ENCODE measurements at regions not wholly inside any gene's neighbourhood (a gene's known extent, or its start where the extent isn't known, plus 50 kb on each side); places are given as distances from the start of the nearest gene placed in this dataset.

- no peaks in the 10 kb centered on the region for H3K36me3 ChIP-seq (ENCODE audit: control insufficient read depth in 4 of 4, insufficient read depth in 3 of 4, low read depth in 1 of 4, low read length in 3 of 4)
- no peak overlapping the region for H3K27ac ChIP-seq (ENCODE audit: low read depth in 1 of 2, low read length in 2 of 2)
- H3K9me3 ChIP-seq (ENCODE audit: control insufficient read depth in 4 of 4, low read length in 3 of 4): no peaks in the 10 kb centered on the region
- H3K4me3 ChIP-seq (ENCODE audit: low read depth in 1 of 3, low read length in 3 of 3): no peak overlapping the region
- TF ChIP-seq HNF4A (conservative IDR thresholded peaks at IDR 0.05): no peak
- no peak for TF ChIP-seq NR2F2 (IDR thresholded peaks at IDR 0.05)
- TF ChIP-seq FOXA2 (IDR thresholded peaks at IDR 0.05): no peak
- TF ChIP-seq CTCF (IDR thresholded peaks at IDR 0.05; ENCODE audit: low read depth, low read length, missing input control): no peak
- TF ChIP-seq MAX (IDR thresholded peaks at IDR 0.05): no peak
- TF ChIP-seq SP1 (IDR thresholded peaks at IDR 0.05): no peak
- TF ChIP-seq EGR1 (IDR thresholded peaks at IDR 0.05; ENCODE audit: low read depth in 2 of 2): no peak
- no peak for TF ChIP-seq REST (IDR thresholded peaks at IDR 0.05)
- TF ChIP-seq ATF3 (IDR thresholded peaks at IDR 0.05): no peak
- no peak for TF ChIP-seq YY1 (IDR thresholded peaks at IDR 0.05)
- TF ChIP-seq HNF4G (IDR thresholded peaks at IDR 0.05): no peak
- no peak for TF ChIP-seq ZBTB33 (IDR thresholded peaks at IDR 0.05)
- no peak for TF ChIP-seq RAD21 (IDR thresholded peaks at IDR 0.05)
- WGBS: 46% methylated on average over 3 of the region's 3 CpGs
- no peaks in the 10 kb centered on the region for H3K27me3 ChIP-seq (ENCODE audit: control insufficient read depth in 4 of 4, insufficient read depth in 4 of 4, low read length in 3 of 4)
- peaks cover 4 to 26% (median 13%) of the 10 kb centered on the region in 4 donors for H3K4me1 ChIP-seq (ENCODE audit: control insufficient read depth in 4 of 4, insufficient read depth in 4 of 4, low read length in 3 of 4)
- no peak overlapping the region for H3K9ac ChIP-seq (ENCODE audit: low read depth in 1 of 2, low read length in 2 of 2)
- no peak for DNase-seq (ENCODE audit: low spot score)
Observed at GRCh38 chr4:130044788-130045531, 949.0 kb downstream of the C4orf33 start.

- Histone ChIP-seq H3K36me3 (ENCODE audit: control insufficient read depth in 4 of 4, insufficient read depth in 3 of 4, low read depth in 1 of 4, low read length in 3 of 4) (no peaks in the 10 kb centered on the region), H3K9me3 (ENCODE audit: control insufficient read depth in 4 of 4, low read length in 3 of 4) (no peaks in the 10 kb centered on the region), H3K27ac (ENCODE audit: low read depth in 1 of 2, low read length in 2 of 2) (no peak overlapping the region), H3K9ac (ENCODE audit: low read depth in 1 of 2, low read length in 2 of 2) (no peak overlapping the region), H3K4me3 (ENCODE audit: low read depth in 1 of 3, low read length in 3 of 3) (no peak overlapping the region), H3K27me3 (ENCODE audit: control insufficient read depth in 4 of 4, insufficient read depth in 4 of 4, low read length in 3 of 4) (no peaks in the 10 kb centered on the region), H3K4me1 (ENCODE audit: control insufficient read depth in 4 of 4, insufficient read depth in 4 of 4, low read length in 3 of 4) (peaks cover 0 to 4% (median 0%) of the 10 kb centered on the region in 4 donors)
- DNase-seq (ENCODE audit: low spot score): no peak
- WGBS: 21% methylated on average over 2 of the region's 2 CpGs
- TF ChIP-seq HNF4G (IDR thresholded peaks at IDR 0.05) (no peak), FOXA1 (IDR thresholded peaks at IDR 0.05) (no peak), EGR1 (IDR thresholded peaks at IDR 0.05; ENCODE audit: low read depth in 2 of 2) (no peak), GABPA (IDR thresholded peaks at IDR 0.05 in 1 of 2, conservative IDR thresholded peaks at IDR 0.05 in 1 of 2) (no peak), ATF3 (IDR thresholded peaks at IDR 0.05) (no peak), MAX (IDR thresholded peaks at IDR 0.05) (no peak), FOXA2 (IDR thresholded peaks at IDR 0.05) (no peak), TAF1 (conservative IDR thresholded peaks at IDR 0.05) (no peak), SP1 (IDR thresholded peaks at IDR 0.05) (no peak), RAD21 (IDR thresholded peaks at IDR 0.05) (peak in 1 of 2 donors; percentile 12), JUND (IDR thresholded peaks at IDR 0.05) (no peak), ZBTB33 (IDR thresholded peaks at IDR 0.05) (no peak), NR2F2 (IDR thresholded peaks at IDR 0.05) (no peak), YY1 (IDR thresholded peaks at IDR 0.05) (no peak)
Observed at GRCh38 chr4:130053723-130054122, 957.8 kb downstream of the C4orf33 start.
